ENCODE measurements at regions not wholly inside any gene's neighbourhood (a gene's known extent, or its start where the extent isn't known, plus 50 kb on each side); places are given as distances from the start of the nearest gene placed in this dataset.
"Not testable (repeated sequence)": the region's sequence is repeated elsewhere in the genome, so short reads cannot be mapped to it uniquely, and the experiment has no call there.

- no peak for DNase-seq
Observed at GRCh38 chr16:85203462-85203813, 91.2 kb upstream of the CIBAR2 start.

- DNase-seq = no peak
Observed at GRCh38 chr16:85204242-85205010, 92.2 kb upstream of the CIBAR2 start.

GRCh38 chr16:85205257-85205656 lies 93.0 kb upstream of the CIBAR2 start:
- not testable (repeated sequence) for DNase-seq

GRCh38 chr16:85205747-85206471 lies 93.6 kb upstream of the CIBAR2 start:
- no peak for DNase-seq

- DNase-seq = no peak
Observed at GRCh38 chr16:85206472-85207356, 94.4 kb upstream of the CIBAR2 start.

GRCh38 chr16:85207357-85207921 lies 95.2 kb upstream of the CIBAR2 start:
- no peak for DNase-seq

- DNase-seq = no peak
Observed at GRCh38 chr16:85208181-85208580, 95.9 kb upstream of the CIBAR2 start.

GRCh38 chr16:85208643-85209520 lies 96.6 kb upstream of the CIBAR2 start:
- no peak for DNase-seq

- no peak for DNase-seq
Observed at GRCh38 chr16:85209526-85210121, 97.4 kb upstream of the CIBAR2 start.

GRCh38 chr16:85210423-85211169 lies 98.3 kb upstream of the CIBAR2 start:
- no peak for DNase-seq

- DNase-seq = no peak
Observed at GRCh38 chr16:85211271-85211801, 99.1 kb upstream of the CIBAR2 start.

GRCh38 chr16:85213926-85214675 lies 101.8 kb upstream of the CIBAR2 start:
- DNase-seq = no peak

GRCh38 chr16:85215478-85216118 lies 103.3 kb upstream of the CIBAR2 start:
- no peak for DNase-seq

GRCh38 chr16:85216522-85217375 lies 104.5 kb upstream of the CIBAR2 start:
- DNase-seq = no peak

GRCh38 chr16:85220125-85220839 lies 108.0 kb upstream of the CIBAR2 start:
- no peak for DNase-seq

- DNase-seq = no peak
Observed at GRCh38 chr16:85220964-85221731, 108.9 kb upstream of the CIBAR2 start.

GRCh38 chr16:85221771-85222154 lies 109.5 kb upstream of the CIBAR2 start:
- no peak for DNase-seq
